ENCODE measurements at regions not wholly inside any gene's neighbourhood (a gene's known extent, or its start where the extent isn't known, plus 50 kb on each side); places are given as distances from the start of the nearest gene placed in this dataset.

DNA sequence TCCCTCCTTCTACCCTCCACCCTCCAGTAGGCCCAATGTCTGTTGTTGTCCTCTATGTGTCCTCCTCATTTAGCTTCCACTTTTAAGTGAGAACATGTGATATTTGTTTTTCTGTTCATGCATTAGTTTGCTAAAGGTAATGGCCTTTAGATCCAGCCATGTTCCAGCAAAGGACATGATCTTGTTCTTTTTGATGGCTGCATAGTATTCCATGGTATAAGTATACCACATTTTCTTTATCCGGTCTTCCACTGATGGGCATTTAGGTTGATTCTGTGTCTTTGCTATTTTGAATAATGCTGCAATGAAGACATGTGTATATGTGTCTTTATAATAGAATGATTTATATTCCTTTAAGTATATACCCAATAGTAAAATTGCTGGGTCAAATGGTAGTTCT, 232.5 kb upstream of the PRR16 start:
- TF ChIP-seq POLR2A (IDR thresholded peaks at IDR 0.05), result no peak
- TF ChIP-seq CTCF (IDR thresholded peaks at IDR 0.05), result no peak
